Neuronal stem cell (in vitro differentiated cells): ENCODE measurements at regions not wholly inside any gene's neighbourhood (a gene's known extent, or its start where the extent isn't known, plus 50 kb on each side); places are given as distances from the start of the nearest gene placed in this dataset.

Experiments
- DNase-seq: peaks from one replicate; pipeline ENCODE4 v3.0.0-alpha.2; 2013; ENCODE audit warnings: low spot score
- H2AFZ ChIP-seq: one replicate; pipeline ENCODE4 v1.6.1; 2013; ENCODE audit warnings: mild to moderate bottlenecking, low read length, inconsistent platforms
- H2AK5ac ChIP-seq: 2 replicates; pipeline ENCODE4 v1.6.1; 2013; ENCODE audit warnings: low read depth, mild to moderate bottlenecking, inconsistent platforms, low read length, moderate library complexity, mixed read lengths
- H2BK120ac ChIP-seq: 2 replicates; pipeline ENCODE4 v1.6.1; 2013; ENCODE audit warnings: low read depth, mild to moderate bottlenecking, inconsistent platforms, low read length, moderate library complexity, mixed read lengths
- H2BK12ac ChIP-seq: one replicate; pipeline ENCODE4 v1.6.1; 2013; ENCODE audit warnings: low read length, inconsistent platforms
- H2BK15ac ChIP-seq: 2 replicates; pipeline ENCODE4 v1.6.1; 2013; ENCODE audit warnings: mild to moderate bottlenecking, low read length, inconsistent platforms, mixed read lengths
- H2BK5ac ChIP-seq: one replicate; pipeline ENCODE4 v1.6.1; 2013; ENCODE audit warnings: inconsistent platforms, mild to moderate bottlenecking, low read length, moderate library complexity
- H3K14ac ChIP-seq: one replicate; pipeline ENCODE4 v1.6.1; 2013; ENCODE audit warnings: low read length, inconsistent platforms
- H3K18ac ChIP-seq: 2 replicates; pipeline ENCODE4 v1.6.1; 2013; ENCODE audit warnings: low read length, inconsistent platforms
- H3K23ac ChIP-seq: 2 replicates; pipeline ENCODE4 v1.6.1; 2013; ENCODE audit warnings: low read depth, mild to moderate bottlenecking, mixed read lengths, low read length, inconsistent platforms; ENCODE audit not compliant: poor library complexity
- H3K27ac ChIP-seq: replicated peaks from 3 replicates; pipeline ENCODE4 v1.5.1; 2013; ENCODE audit warnings: low read length, inconsistent platforms
- H3K27me3 ChIP-seq, 3 experiments: 2 replicates each; pipeline ENCODE4 v1.6.1; 2013; ENCODE audit warnings: low read length in 3 of 3, mild to moderate bottlenecking in 2 of 3, inconsistent platforms in 1 of 3, low read depth in 1 of 3, mixed read lengths in 1 of 3, moderate library complexity in 1 of 3; ENCODE audit not compliant: control insufficient read depth in 3 of 3, insufficient read depth in 3 of 3
- H3K36me3 ChIP-seq, 2 donors: replicated peaks in 1 of 2; 2 replicates each; pipeline ENCODE4 v1.6.1; 2013; ENCODE audit warnings: low read length in 2 of 2; ENCODE audit not compliant: control insufficient read depth in 2 of 2, insufficient read depth in 2 of 2
- H3K4ac ChIP-seq: 2 replicates; pipeline ENCODE4 v1.6.1; 2013; ENCODE audit warnings: inconsistent platforms, mild to moderate bottlenecking, low read length, moderate library complexity
- H3K4me1 ChIP-seq, 2 donors: 1 replicate in 1 of 2; 2 replicates in 1 of 2; pipeline ENCODE4 v1.6.1; 2013; ENCODE audit warnings: low read length in 2 of 2, low read depth in 1 of 2; ENCODE audit not compliant: control insufficient read depth in 2 of 2, insufficient read depth in 1 of 2
- H3K4me2 ChIP-seq: one replicate; pipeline ENCODE4 v1.6.1; 2013; ENCODE audit warnings: mild to moderate bottlenecking, low read length, inconsistent platforms; ENCODE audit not compliant: insufficient read depth, poor library complexity, severe bottlenecking
- H3K4me3 ChIP-seq, 2 donors: 2 replicates each; pipeline ENCODE4 v1.5.1; 2013; ENCODE audit warnings: low read length in 2 of 2, mild to moderate bottlenecking in 2 of 2, inconsistent platforms in 1 of 2, moderate library complexity in 1 of 2
- H3K79me1 ChIP-seq: one replicate; pipeline ENCODE4 v1.6.1; 2013; ENCODE audit warnings: low read depth, mild to moderate bottlenecking, inconsistent platforms, low read length, moderate library complexity
- H3K9ac ChIP-seq: one replicate; pipeline ENCODE4 v1.6.1; 2013; ENCODE audit warnings: mild to moderate bottlenecking, low read depth, low read length, inconsistent platforms; ENCODE audit not compliant: poor library complexity
- H3K9me3 ChIP-seq, 2 donors: replicated peaks in 1 of 2; 2 replicates each; pipeline versions ENCODE3 to v1.6.1; 2013; ENCODE audit warnings: low read length in 2 of 2, mild to moderate bottlenecking in 2 of 2, inconsistent platforms in 1 of 2, low read depth in 1 of 2, mixed read lengths in 1 of 2, moderate library complexity in 1 of 2; ENCODE audit not compliant: control insufficient read depth in 2 of 2, insufficient read depth in 1 of 2
- H4K8ac ChIP-seq: one replicate; pipeline ENCODE4 v1.6.1; 2013; ENCODE audit warnings: low read depth, mild to moderate bottlenecking, inconsistent platforms, low read length, moderate library complexity
- H4K91ac ChIP-seq: one replicate; pipeline ENCODE4 v1.6.1; 2013; ENCODE audit warnings: low read length, low read depth, mild to moderate bottlenecking, inconsistent platforms; ENCODE audit not compliant: poor library complexity
- WGBS, 2 donors: extraction: QIAGEN DNeasy Blood & Tissue Kit; methylation state at CpG; one replicate each; pipeline ENCODE4 v1.1.7; 2013; ENCODE audit warnings: missing lambda C conversion rate in 2 of 2, mixed read lengths in 1 of 2; ENCODE audit not compliant: insufficient read length in 2 of 2, insufficient replicate concordance in 1 of 2; ENCODE audit errors: extremely low coverage in 2 of 2; 5-methylcytosine and 5-hydroxymethylcytosine counted together

GRCh38 chrX:112450810-112451209 lies 228.9 kb downstream of the LHFPL1 start:
- Histone ChIP-seq H3K36me3 (no peaks in the 10 kb centered on the region), H3K18ac (no peak overlapping the region), H4K91ac (no peak overlapping the region), H2AFZ (no peak overlapping the region), H3K4me1 (no peaks in the 10 kb centered on the region), H3K27ac (no peak overlapping the region), H2BK5ac (no peak overlapping the region), H3K79me1 (no peaks in the 10 kb centered on the region), H2AK5ac (no peak overlapping the region), H3K9ac (no peak overlapping the region), H3K4ac (no peak overlapping the region), H3K4me3 (no peak overlapping the region), H3K23ac (no peak overlapping the region), H3K9me3 (no peaks in the 10 kb centered on the region), H2BK12ac (no peak overlapping the region), H3K4me2 (no peak overlapping the region), H2BK15ac (no peak overlapping the region), H2BK120ac (no peak overlapping the region), H3K14ac (no peak overlapping the region), H3K27me3 (no peaks in the 10 kb centered on the region), H4K8ac (no peak overlapping the region)
- no peak for DNase-seq
- WGBS, 2 donors = no CpG with 5 or more reads among the region's 2 CpGs

- Histone ChIP-seq H2AK5ac (no peak overlapping the region), H3K9ac (no peak overlapping the region), H3K27ac (no peak overlapping the region), H3K36me3 (no peaks in the 10 kb centered on the region), H3K18ac (no peak overlapping the region), H3K23ac (no peak overlapping the region), H3K4me3 (no peak overlapping the region), H3K9me3 (no peaks in the 10 kb centered on the region), H2BK15ac (no peak overlapping the region), H3K4me2 (no peak overlapping the region), H4K91ac (no peak overlapping the region), H3K27me3 (no peaks in the 10 kb centered on the region), H2AFZ (no peak overlapping the region), H2BK12ac (no peak overlapping the region), H2BK5ac (no peak overlapping the region), H3K4me1 (no peaks in the 10 kb centered on the region), H2BK120ac (no peak overlapping the region), H4K8ac (no peak overlapping the region), H3K14ac (no peak overlapping the region), H3K4ac (no peak overlapping the region), H3K79me1 (no peaks in the 10 kb centered on the region)
- DNase-seq = no peak
- WGBS, 2 donors = no CpG with 5 or more reads among the region's 2 CpGs
These were observed 239.5 kb downstream of the LHFPL1 start for GRCh38 chrX:112440277-112440676.

- H4K91ac ChIP-seq = no peak overlapping the region
- no peak overlapping the region for H2BK5ac ChIP-seq
- H3K4me3 ChIP-seq = no peak overlapping the region
- H3K4me1 ChIP-seq = no peaks in the 10 kb centered on the region
- H2BK15ac ChIP-seq = no peak overlapping the region
- no peak overlapping the region for H3K18ac ChIP-seq
- no peak overlapping the region for H3K23ac ChIP-seq
- no peaks in the 10 kb centered on the region for H3K36me3 ChIP-seq
- no peak for DNase-seq
- H3K4me2 ChIP-seq = no peak overlapping the region
- no CpG with 5 or more reads among the region's 1 CpG for WGBS, 2 donors
- H2AK5ac ChIP-seq = no peak overlapping the region
- H4K8ac ChIP-seq = no peak overlapping the region
- no peak overlapping the region for H3K9ac ChIP-seq
- no peaks in the 10 kb centered on the region for H3K27me3 ChIP-seq
- no peak overlapping the region for H2BK12ac ChIP-seq
- no peaks in the 10 kb centered on the region for H3K79me1 ChIP-seq
- no peak overlapping the region for H3K27ac ChIP-seq
- H3K9me3 ChIP-seq = no peaks in the 10 kb centered on the region
- no peak overlapping the region for H3K14ac ChIP-seq
- H2AFZ ChIP-seq = no peak overlapping the region
- no peak overlapping the region for H3K4ac ChIP-seq
- H2BK120ac ChIP-seq = no peak overlapping the region
These were observed 255.6 kb downstream of the LHFPL1 start for GRCh38 chrX:112424166-112424565.

- no peak for DNase-seq
- no peak overlapping the region for H2AK5ac ChIP-seq
- no peaks in the 10 kb centered on the region for H3K36me3 ChIP-seq
- H2BK120ac ChIP-seq = no peak overlapping the region
- H2BK15ac ChIP-seq = no peak overlapping the region
- no peak overlapping the region for H3K14ac ChIP-seq
- H3K18ac ChIP-seq = no peak overlapping the region
- no CpG with 5 or more reads among the region's 3 CpGs for WGBS, 2 donors
- H4K8ac ChIP-seq = no peak overlapping the region
- no peak overlapping the region for H3K27ac ChIP-seq
- no peaks in the 10 kb centered on the region for H3K9me3 ChIP-seq
- no peak overlapping the region for H2AFZ ChIP-seq
- H3K4me2 ChIP-seq = no peak overlapping the region
- no peak overlapping the region for H2BK5ac ChIP-seq
- H3K4me1 ChIP-seq = no peaks in the 10 kb centered on the region
- H3K9ac ChIP-seq = no peak overlapping the region
- no peak overlapping the region for H4K91ac ChIP-seq
- no peaks in the 10 kb centered on the region for H3K27me3 ChIP-seq
- no peaks in the 10 kb centered on the region for H3K79me1 ChIP-seq
- H3K23ac ChIP-seq = no peak overlapping the region
- no peak overlapping the region for H3K4ac ChIP-seq
- H3K4me3 ChIP-seq = no peak overlapping the region
- H2BK12ac ChIP-seq = no peak overlapping the region
These were observed 288.4 kb downstream of the LHFPL1 start for GRCh38 chrX:112391313-112391712.
